GM18517 (cell line): ENCODE measurements at regions not wholly inside any gene's neighbourhood (a gene's known extent, or its start where the extent isn't known, plus 50 kb on each side); places are given as distances from the start of the nearest gene placed in this dataset.
"Not testable (repeated sequence)": the region's sequence is repeated elsewhere in the genome, so short reads cannot be mapped to it uniquely, and the experiment has no call there.

Experiments used
- ATAC-seq: cut with Tn5 transposase; IDR thresholded peaks from one replicate; pipeline ENCODE4 v1.9.1; 2021; ENCODE audit warnings: mild to moderate bottlenecking, moderate library complexity; ENCODE audit not compliant: unreplicated experiment

- ATAC-seq = no peak
Measured at GRCh38 chr7:25580141-25580540, 351.9 kb upstream of the NPVF start.

GRCh38 chr7:25583621-25584020 is 355.3 kb upstream of the NPVF start:
- no peak for ATAC-seq

GRCh38 chr7:25584112-25584938 is 356.0 kb upstream of the NPVF start:
- ATAC-seq = no peak

- ATAC-seq = no peak
Measured at GRCh38 chr7:25586513-25586912, 358.2 kb upstream of the NPVF start.

- ATAC-seq = no peak
Measured at GRCh38 chr7:25594122-25594521, 365.8 kb upstream of the NPVF start.

GRCh38 chr7:25594728-25595127 is 366.4 kb upstream of the NPVF start:
- no peak for ATAC-seq

- no peak for ATAC-seq
Measured at GRCh38 chr7:25595996-25596395, 367.7 kb upstream of the NPVF start.

GRCh38 chr7:25596443-25596842 is 368.2 kb upstream of the NPVF start:
- ATAC-seq = no peak

GRCh38 chr7:25597946-25598345 is 369.7 kb upstream of the NPVF start:
- no peak for ATAC-seq

GRCh38 chr7:25598765-25599164 is 370.5 kb upstream of the NPVF start:
- no peak for ATAC-seq

GRCh38 chr7:25600262-25600920 is 372.1 kb upstream of the NPVF start:
- ATAC-seq = no peak

GRCh38 chr7:25602730-25603426 is 374.6 kb upstream of the NPVF start:
- ATAC-seq = not testable (repeated sequence)

- ATAC-seq = not testable (repeated sequence)
Measured at GRCh38 chr7:25603427-25603740, 375.1 kb upstream of the NPVF start.

- ATAC-seq = no peak
Measured at GRCh38 chr7:25611196-25611595, 382.9 kb upstream of the NPVF start.

- ATAC-seq = no peak
Measured at GRCh38 chr7:25613912-25614311, 385.6 kb upstream of the NPVF start.

- no peak for ATAC-seq
Measured at GRCh38 chr7:25614415-25614814, 386.1 kb upstream of the NPVF start.

GRCh38 chr7:25615003-25615402 is 386.7 kb upstream of the NPVF start:
- ATAC-seq = no peak

GRCh38 chr7:25615593-25615992 is 387.3 kb upstream of the NPVF start:
- no peak for ATAC-seq

- ATAC-seq = no peak
Measured at GRCh38 chr7:25617214-25617613, 388.9 kb upstream of the NPVF start.

- ATAC-seq = no peak
Measured at GRCh38 chr7:25617673-25618072, 389.4 kb upstream of the NPVF start.

GRCh38 chr7:25619381-25619780 is 391.1 kb upstream of the NPVF start:
- ATAC-seq = no peak
